ENCODE measurements at regions not wholly inside any gene's neighbourhood (a gene's known extent, or its start where the extent isn't known, plus 50 kb on each side); places are given as distances from the start of the nearest gene placed in this dataset.

DNA sequence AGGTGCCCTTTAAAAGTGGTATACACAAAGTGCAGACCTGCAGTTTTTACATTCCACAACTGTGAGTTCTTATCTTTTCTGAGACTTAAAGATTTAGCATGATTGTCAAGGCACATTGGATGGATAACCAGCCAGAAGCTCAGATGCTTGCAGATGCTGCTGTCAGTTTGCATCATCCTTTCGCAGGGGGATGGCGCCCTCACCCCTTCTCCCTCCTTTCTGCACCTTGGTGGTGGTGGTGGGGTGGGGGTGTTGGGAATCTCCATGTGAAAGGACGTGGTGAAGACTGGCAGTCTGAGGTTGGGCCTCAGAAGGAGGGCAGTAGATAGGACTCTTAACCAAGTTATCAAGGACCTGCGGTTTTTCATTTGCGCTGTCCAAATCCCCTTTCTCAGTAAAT is 309.6 kb upstream of the SEMA6D start:
- no peak for DNase-seq
- intact Hi-C loops (cut with DNase I, micrococcal nuclease): no loop called here

DNA sequence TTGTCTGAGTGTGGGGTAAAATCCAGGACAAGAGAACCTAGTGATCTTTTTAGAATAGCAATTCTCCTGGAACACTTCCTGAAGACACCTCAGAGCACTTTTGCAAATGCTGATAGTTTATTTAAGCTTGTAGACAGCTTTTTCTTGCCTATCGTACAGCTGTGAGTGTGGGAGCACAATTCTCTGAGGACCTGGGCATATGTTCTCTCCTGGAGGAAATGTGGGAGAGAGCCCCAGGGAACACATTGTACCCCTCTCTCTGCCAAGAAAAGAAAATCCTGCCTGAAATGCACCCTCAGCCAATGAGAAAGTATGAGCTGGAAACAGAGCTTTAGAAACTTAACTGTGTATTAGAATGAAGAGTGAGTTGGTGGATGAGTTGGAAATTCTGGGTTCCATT is 308.3 kb upstream of the SEMA6D start:
- intact Hi-C loops (cut with DNase I, micrococcal nuclease): no loop called here
- Histone ChIP-seq H3K9me3 (no peaks in the 10 kb centered on the region), H3K4me3 (no peak overlapping the region), H3K36me3 (ENCODE audit: low read depth) (no peaks in the 10 kb centered on the region), H3K4me1 (ENCODE audit: low read depth) (no peaks in the 10 kb centered on the region)
- DNase-seq (no peak), ATAC-seq (no peak)
- TF ChIP-seq, protein P1, sequence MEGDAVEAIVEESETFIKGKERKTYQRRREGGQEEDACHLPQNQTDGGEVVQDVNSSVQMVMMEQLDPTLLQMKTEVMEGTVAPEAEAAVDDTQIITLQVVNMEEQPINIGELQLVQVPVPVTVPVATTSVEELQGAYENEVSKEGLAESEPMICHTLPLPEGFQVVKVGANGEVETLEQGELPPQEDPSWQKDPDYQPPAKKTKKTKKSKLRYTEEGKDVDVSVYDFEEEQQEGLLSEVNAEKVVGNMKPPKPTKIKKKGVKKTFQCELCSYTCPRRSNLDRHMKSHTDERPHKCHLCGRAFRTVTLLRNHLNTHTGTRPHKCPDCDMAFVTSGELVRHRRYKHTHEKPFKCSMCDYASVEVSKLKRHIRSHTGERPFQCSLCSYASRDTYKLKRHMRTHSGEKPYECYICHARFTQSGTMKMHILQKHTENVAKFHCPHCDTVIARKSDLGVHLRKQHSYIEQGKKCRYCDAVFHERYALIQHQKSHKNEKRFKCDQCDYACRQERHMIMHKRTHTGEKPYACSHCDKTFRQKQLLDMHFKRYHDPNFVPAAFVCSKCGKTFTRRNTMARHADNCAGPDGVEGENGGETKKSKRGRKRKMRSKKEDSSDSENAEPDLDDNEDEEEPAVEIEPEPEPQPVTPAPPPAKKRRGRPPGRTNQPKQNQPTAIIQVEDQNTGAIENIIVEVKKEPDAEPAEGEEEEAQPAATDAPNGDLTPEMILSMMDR (IDR thresholded peaks at IDR 0.05): no peak

More for the DNA sequence above, 309.6 kb upstream of the SEMA6D start:
- TF ChIP-seq, protein P1 (IDR thresholded peaks at IDR 0.05): no peak
- no peaks in the 10 kb centered on the region for H3K4me1 ChIP-seq (ENCODE audit: low read depth)
- no peak for ATAC-seq
- H3K36me3 ChIP-seq (ENCODE audit: low read depth): no peaks in the 10 kb centered on the region
- no peaks in the 10 kb centered on the region for H3K9me3 ChIP-seq
- H3K4me3 ChIP-seq: no peak overlapping the region

DNA sequence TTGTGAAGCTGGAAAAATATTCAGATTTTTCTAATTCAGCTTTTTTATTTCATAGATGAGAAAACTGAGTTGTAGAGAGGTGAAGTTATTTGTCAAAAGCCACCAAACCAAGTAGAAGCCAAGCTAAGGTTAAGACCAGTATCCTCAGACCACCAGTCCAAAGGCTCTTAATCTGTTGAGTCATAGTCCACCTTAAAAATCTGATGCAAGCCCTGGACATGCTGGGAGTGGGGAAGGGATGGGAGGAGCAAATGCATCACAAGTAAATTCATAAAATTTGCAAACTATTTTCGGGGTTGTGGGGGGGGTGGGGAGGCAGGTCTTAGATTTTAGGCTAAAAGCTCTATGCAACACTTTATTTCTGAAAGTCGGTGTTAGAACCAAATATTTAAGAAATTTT is 307.7 kb upstream of the SEMA6D start:
- no peaks in the 10 kb centered on the region for H3K36me3 ChIP-seq (ENCODE audit: low read depth)
- intact Hi-C loops (cut with DNase I, micrococcal nuclease): no loop called here
- no peak for DNase-seq
- ATAC-seq: no peak
- H3K4me3 ChIP-seq: no peak overlapping the region
- no peaks in the 10 kb centered on the region for H3K9me3 ChIP-seq
- no peaks in the 10 kb centered on the region for H3K4me1 ChIP-seq (ENCODE audit: low read depth)
- TF ChIP-seq, protein P1 (IDR thresholded peaks at IDR 0.05): no peak

DNA sequence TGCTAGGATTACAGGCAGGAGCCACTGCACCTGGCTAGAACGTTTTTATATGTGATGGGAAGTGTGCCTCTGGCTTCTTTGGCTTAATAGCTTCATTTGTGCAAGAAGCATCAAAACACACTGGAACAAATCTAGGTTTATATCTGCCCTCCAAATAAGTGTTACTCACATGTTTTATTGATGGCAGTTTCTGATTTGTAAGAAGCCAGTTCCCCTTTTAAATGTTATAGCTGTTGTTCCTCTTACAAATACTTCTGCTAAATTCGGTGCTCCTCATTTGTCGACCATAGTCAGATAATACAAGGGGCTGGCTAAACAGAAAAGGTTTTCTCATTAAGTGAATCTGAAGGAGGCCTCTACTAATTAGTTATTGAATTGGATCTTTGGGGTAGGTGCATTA is 307.1 kb upstream of the SEMA6D start:
- H3K4me3 ChIP-seq: no peak overlapping the region
- TF ChIP-seq, protein P1 (IDR thresholded peaks at IDR 0.05): no peak
- ATAC-seq (no peak), DNase-seq (no peak)
- H3K4me1 ChIP-seq (ENCODE audit: low read depth): no peaks in the 10 kb centered on the region
- H3K36me3 ChIP-seq (ENCODE audit: low read depth): no peaks in the 10 kb centered on the region
- no peaks in the 10 kb centered on the region for H3K9me3 ChIP-seq
- intact Hi-C loops (cut with DNase I, micrococcal nuclease): no loop called here

DNA sequence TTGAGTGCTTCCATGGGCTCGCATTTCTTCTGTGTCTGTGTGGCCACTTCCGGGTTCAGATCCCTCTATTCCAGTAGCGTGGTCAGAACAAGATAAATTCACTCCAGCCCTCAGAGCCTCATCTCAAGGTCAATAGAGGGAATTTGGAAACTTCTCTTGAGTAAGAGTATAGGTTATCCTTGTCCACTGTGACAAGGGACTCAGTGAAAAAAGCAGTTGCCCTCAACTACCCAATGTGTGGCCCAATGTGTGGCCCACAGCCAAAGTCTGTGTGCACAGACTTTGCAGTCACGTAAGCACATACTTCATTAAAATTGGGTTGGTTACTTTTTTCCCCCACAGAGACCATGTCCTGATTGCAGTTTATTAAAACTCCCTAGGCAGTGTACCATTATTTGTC is 305.6 kb upstream of the SEMA6D start:
- Histone ChIP-seq H3K36me3 (ENCODE audit: low read depth) (no peaks in the 10 kb centered on the region), H3K4me1 (ENCODE audit: low read depth) (no peaks in the 10 kb centered on the region), H3K9me3 (no peaks in the 10 kb centered on the region), H3K4me3 (no peak overlapping the region)
- TF ChIP-seq, protein P1 (IDR thresholded peaks at IDR 0.05): no peak
- DNase-seq (no peak), ATAC-seq (no peak)
- intact Hi-C loops (cut with DNase I, micrococcal nuclease): no loop called here

DNA sequence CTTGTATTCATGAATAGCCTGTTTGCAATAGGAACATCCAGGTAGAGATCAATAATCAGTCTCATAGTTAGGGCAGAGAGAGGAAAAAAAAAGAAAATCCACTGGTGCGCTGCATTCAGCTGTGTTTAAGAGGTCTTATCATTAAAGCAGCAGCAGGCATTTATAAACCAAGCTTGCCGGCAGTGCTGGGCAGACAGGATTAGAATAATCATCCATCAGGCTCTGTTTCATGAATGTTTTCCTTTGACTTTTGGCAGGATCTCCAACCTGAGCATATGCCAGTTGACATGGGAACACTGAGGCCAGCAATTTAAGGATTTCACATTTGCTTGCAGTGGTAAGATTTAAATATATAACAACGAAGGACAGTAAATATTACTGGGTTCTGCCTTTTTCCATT is 305.2 kb upstream of the SEMA6D start:
- ATAC-seq (no peak), DNase-seq (no peak)
- Histone ChIP-seq H3K36me3 (ENCODE audit: low read depth) (no peaks in the 10 kb centered on the region), H3K4me3 (no peak overlapping the region), H3K9me3 (no peaks in the 10 kb centered on the region), H3K4me1 (ENCODE audit: low read depth) (no peaks in the 10 kb centered on the region)
- intact Hi-C loops (cut with DNase I, micrococcal nuclease): no loop called here
- TF ChIP-seq, protein P1 (IDR thresholded peaks at IDR 0.05): no peak
